Activated naive CD8-positive, alpha-beta T cell treated with anti-CD3 and anti-CD28 coated beads, Interleukin-2, amount 10 ng/mL, durations not matched to agents 7 days and 5 days (primary cell): ENCODE measurements at regions not wholly inside any gene's neighbourhood (a gene's known extent, or its start where the extent isn't known, plus 50 kb on each side); places are given as distances from the start of the nearest gene placed in this dataset.
A peak's percentile ranks its signal among the peaks of the same experiment; 100 is the strongest.

ENCODE experiments used
- ATAC-seq: fragments of 150-1000 bp; cut with Tn5 transposase; one replicate; pipeline ENCODE4 v1.10.0; 2021; ENCODE audit warnings: low read depth, moderate library complexity
- POLR2A ChIA-PET: fragments of 350-600 bp; sonication (Branson Sonifier 250); formaldehyde crosslinking; loops from one replicate; lab custom pipeline; 2021; ENCODE audit warnings: antibody characterized with exemption; lab: Charles Lee
- DNase-seq: peaks from one replicate; pipeline ENCODE4 v3.0.0; 2021
- H3K27ac Mint-ChIP-seq: one replicate; pipeline ENCODE4 v1.8.0; 2022; ENCODE audit warnings: mild to moderate bottlenecking, mixed read lengths
- H3K27me3 Mint-ChIP-seq: one replicate; pipeline ENCODE4 v1.8.0; 2022; ENCODE audit warnings: mild to moderate bottlenecking, moderate library complexity, mixed read lengths
- H3K36me3 Mint-ChIP-seq: one replicate; pipeline ENCODE4 v1.8.0; 2021; ENCODE audit warnings: mild to moderate bottlenecking, mixed read lengths
- H3K4me1 Mint-ChIP-seq: one replicate; pipeline ENCODE4 v1.8.0; 2021; ENCODE audit warnings: mixed read lengths
- H3K4me3 Mint-ChIP-seq: one replicate; pipeline ENCODE4 v1.8.0; 2022; ENCODE audit warnings: mild to moderate bottlenecking, moderate library complexity, mixed read lengths
- H3K9me3 Mint-ChIP-seq: one replicate; pipeline ENCODE4 v1.8.0; 2021; ENCODE audit warnings: mixed read lengths

DNA sequence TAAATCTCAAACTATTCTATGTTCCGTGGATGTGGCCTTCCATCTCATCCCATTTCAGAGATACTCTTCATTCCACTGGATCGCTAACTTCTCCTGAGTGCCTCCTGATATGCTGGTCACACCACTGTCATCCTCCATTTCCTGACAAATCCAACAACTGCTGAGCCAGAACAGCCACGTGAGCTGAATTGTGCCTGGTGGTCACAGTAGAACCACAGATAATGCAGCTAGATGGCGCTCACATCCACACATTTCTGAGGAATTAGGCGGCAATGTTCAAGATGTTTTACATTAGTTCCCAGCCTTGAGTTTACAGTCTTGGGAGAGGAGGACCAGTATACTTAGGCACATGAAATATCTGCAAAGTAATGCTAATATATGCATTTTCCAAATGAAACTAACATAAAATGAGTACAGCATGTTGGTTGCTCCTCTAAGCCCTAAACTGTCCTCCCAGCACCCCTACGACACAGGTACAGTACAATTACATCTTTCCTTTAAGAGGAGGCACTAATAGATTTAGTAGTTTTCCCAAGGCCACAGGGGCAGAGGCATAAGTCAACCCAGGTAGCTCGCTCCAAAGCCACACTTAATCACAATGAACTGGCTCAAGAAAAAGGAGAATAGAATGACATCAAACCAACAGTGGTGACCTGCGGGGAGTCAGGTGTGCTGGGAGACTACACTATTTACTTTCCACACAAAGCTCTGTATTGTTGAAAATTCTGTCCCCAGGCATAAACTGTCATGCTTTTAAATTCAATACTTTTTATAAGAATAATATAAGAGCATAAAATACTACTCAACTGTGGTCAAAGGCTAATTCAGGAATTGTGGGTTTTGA lies 134.2 kb downstream of the CHIC2 start:
- POLR2A ChIA-PET: no interaction called here
- Mint-ChIP-seq H3K36me3 (no peaks in the 10 kb centered on the region), H3K9me3 (peaks cover 2% of the 10 kb centered on the region), H3K4me3 (no peak overlapping the region), H3K27me3 (peaks cover 8% of the 10 kb centered on the region), H3K27ac (no peak overlapping the region), H3K4me1 (no peaks in the 10 kb centered on the region)
- DNase-seq (peak; percentile 36), ATAC-seq (peak; percentile 70)

DNA sequence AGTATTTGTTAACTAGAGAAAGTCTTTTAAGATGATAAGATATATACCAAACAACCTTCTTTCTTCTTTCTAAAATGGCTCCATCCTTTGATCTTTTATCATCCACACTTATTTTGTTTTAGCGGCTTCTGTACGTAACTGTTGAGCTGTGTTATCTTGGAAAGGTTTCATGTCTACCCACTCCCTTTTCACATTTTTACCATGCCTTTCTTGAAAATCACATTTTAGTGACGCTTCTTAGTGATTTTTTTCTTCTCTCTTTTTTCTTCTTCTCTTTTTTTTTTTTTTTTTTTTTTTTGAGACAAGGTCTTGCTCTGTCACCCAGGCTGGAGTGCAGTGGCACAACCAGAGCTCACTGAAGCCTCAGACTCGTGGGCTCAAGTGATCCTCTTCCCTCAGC lies 135.1 kb downstream of the CHIC2 start:
- no peak overlapping the region for H3K4me3 Mint-ChIP-seq
- ATAC-seq: no peak
- H3K36me3 Mint-ChIP-seq: no peaks in the 10 kb centered on the region
- no peak overlapping the region for H3K27ac Mint-ChIP-seq
- H3K9me3 Mint-ChIP-seq: peaks cover 2% of the 10 kb centered on the region
- H3K27me3 Mint-ChIP-seq: peaks cover 12% of the 10 kb centered on the region
- POLR2A ChIA-PET: no interaction called here
- no peaks in the 10 kb centered on the region for H3K4me1 Mint-ChIP-seq
- DNase-seq: no peak

DNA sequence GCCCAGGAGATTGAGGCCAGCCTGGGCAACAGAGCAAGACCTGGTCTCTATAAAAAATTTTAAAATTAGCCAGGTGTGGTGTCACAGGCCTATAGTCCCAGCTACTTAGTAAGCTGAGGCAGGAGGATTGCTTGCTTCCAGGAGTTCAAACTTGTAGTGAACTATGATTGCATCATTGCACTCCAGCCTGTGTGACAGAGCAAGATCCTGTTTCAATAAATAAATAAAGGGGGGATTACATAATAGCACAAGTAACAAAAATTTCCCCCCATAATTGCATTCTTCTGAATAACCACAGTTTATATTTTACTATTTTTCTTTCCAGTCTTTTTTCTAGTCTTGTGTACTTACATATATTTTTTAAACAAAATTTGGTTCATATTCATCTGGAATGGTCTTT lies 135.6 kb downstream of the CHIC2 start:
- no peaks in the 10 kb centered on the region for H3K9me3 Mint-ChIP-seq
- H3K36me3 Mint-ChIP-seq: no peaks in the 10 kb centered on the region
- DNase-seq (no peak), ATAC-seq (no peak)
- H3K4me3 Mint-ChIP-seq: no peak overlapping the region
- no peaks in the 10 kb centered on the region for H3K4me1 Mint-ChIP-seq
- H3K27ac Mint-ChIP-seq: no peak overlapping the region
- POLR2A ChIA-PET: no interaction called here
- H3K27me3 Mint-ChIP-seq: peaks cover 12% of the 10 kb centered on the region

DNA sequence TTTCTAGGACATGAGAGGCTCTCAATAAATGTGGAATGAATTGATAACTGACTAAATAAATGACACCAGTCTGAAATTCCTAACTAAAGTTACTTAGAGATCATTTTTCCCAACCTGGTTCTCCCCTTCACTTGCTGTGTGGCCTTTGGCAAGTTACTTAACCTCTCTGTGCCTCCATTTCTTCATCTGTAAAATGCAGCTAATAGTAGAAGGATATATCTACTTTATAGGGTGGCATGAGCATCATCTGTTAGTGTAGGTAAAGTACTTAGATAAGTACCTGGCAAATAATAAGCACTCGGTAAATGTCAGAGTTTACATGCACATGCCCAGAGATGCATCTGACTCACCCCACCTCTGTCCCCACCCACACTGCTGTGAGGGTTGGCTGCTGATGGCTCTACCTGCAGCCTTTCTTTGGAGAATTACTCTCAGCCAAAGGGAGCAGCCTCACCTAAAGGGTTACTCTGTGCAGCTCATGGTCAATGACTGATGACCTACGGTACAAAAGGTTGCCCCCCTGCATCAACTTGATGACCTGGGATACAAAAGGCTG lies 139.3 kb downstream of the CHIC2 start:
- DNase-seq (no peak), ATAC-seq (no peak)
- Mint-ChIP-seq H3K4me3 (no peak overlapping the region), H3K27ac (no peak overlapping the region), H3K9me3 (no peaks in the 10 kb centered on the region), H3K4me1 (no peaks in the 10 kb centered on the region), H3K27me3 (peaks cover 11% of the 10 kb centered on the region), H3K36me3 (no peaks in the 10 kb centered on the region)
- POLR2A ChIA-PET: no interaction called here

DNA sequence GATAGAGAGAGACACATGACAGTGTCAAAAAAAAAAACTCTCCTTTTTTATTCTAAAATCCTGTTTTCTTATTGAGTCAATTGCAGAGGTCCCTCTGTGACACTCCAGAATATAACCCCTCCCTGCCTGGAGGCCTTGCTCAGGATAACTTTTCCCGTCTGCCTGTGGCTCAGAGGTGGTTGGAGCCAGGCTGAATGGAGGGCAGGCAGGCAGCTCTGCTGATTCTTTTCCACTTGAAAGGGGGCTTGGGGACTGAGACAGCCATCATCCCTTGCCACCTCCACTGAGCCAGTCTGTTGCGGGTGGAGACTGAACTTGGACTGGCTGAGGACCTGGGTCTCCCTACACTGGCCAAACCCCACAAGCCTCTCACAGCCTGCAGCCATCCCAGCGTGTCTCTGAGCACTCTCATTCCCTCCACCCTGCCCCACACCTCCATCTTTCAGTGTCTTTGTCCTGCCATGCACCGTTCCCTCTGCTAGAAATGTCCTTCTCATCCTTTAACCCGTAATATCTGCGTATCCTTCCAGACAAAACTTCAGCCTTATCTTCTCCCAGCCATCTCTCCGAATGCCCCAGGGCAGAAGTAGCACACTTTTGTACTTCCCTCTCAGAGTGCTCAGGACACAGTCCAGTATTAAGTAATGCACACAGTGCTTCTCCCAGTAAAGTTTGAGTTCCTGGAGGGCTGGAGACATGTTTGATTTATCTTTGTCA lies 139.9 kb downstream of the CHIC2 start:
- Mint-ChIP-seq H3K4me1 (no peaks in the 10 kb centered on the region), H3K9me3 (no peaks in the 10 kb centered on the region), H3K4me3 (no peak overlapping the region), H3K27ac (no peak overlapping the region), H3K36me3 (no peaks in the 10 kb centered on the region), H3K27me3 (peaks cover 17% of the 10 kb centered on the region)
- DNase-seq: no peak
- ATAC-seq: no peak
- POLR2A ChIA-PET: no interaction called here

DNA sequence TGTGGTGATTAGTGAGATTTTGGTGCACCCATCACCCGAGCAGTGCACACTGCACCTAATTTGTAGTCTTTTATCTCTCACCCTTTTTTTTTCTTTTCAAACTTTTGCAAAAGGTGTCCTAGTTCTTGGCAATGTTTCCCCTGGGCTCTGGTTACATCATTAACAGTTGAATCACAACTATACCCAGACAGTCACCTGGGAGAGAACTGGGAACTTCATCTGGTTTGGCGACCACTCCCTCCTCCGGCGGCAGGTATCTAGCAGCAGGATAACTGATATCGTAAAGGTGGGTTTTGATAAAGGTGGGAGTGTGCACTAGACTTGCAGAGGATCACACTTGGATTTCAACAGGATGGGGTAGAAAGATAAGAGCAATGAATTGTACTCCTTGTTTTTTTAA lies 140.5 kb downstream of the CHIC2 start:
- Mint-ChIP-seq H3K4me3 (no peak overlapping the region), H3K36me3 (no peaks in the 10 kb centered on the region), H3K27me3 (peaks cover 18% of the 10 kb centered on the region), H3K4me1 (no peaks in the 10 kb centered on the region), H3K9me3 (no peaks in the 10 kb centered on the region), H3K27ac (no peak overlapping the region)
- POLR2A ChIA-PET: no interaction called here
- ATAC-seq (no peak), DNase-seq (no peak)

DNA sequence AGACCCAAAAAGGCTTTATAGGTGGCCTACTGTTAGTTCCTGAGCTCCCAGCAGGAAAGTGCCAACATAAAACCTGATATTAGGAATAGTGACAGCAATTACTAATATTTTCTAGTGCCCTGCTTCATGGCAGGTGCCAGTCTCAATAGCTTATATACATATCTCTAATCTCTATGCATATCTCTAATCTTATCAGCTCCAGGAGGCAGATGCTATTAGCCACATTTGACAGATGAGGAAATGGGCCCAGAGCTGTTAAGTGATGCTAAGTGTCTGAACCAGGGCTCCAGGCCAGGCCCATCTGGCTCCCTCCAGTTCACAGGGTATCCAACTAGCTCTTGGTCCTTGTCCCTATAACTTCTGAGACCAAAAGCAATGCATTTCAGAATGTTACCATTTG lies 142.5 kb downstream of the CHIC2 start:
- no peak overlapping the region for H3K27ac Mint-ChIP-seq
- H3K27me3 Mint-ChIP-seq: peaks cover 16% of the 10 kb centered on the region

DNA sequence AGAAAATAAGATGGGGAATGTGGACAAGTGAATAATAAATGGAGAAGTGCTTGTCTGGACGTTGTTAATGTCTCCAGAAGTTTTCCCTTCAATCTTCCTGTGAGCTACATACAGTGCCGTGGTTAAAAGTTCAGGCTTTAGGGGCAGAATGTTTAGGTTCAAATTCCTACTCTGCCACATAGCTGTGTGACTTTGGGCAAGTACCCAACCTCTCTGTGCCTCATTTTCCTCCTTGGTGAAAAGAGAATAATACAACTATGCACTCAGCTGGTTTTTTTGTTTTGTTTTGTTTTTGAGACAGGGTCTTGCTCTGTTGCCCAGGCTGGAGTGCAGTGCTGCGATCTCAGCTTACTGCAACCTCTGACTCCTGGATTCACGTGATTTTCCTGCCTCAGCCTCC lies 143.5 kb downstream of the CHIC2 start:
- no peak overlapping the region for H3K27ac Mint-ChIP-seq
- peaks cover 1% of the 10 kb centered on the region for H3K9me3 Mint-ChIP-seq
- H3K36me3 Mint-ChIP-seq: no peaks in the 10 kb centered on the region
- H3K27me3 Mint-ChIP-seq: peaks cover 14% of the 10 kb centered on the region
- DNase-seq (no peak), ATAC-seq (no peak)
- H3K4me1 Mint-ChIP-seq: no peaks in the 10 kb centered on the region
- POLR2A ChIA-PET: no interaction called here
- H3K4me3 Mint-ChIP-seq: no peak overlapping the region

More for the DNA sequence above, 142.5 kb downstream of the CHIC2 start:
- H3K4me1 Mint-ChIP-seq: no peaks in the 10 kb centered on the region
- DNase-seq: no peak
- no peak overlapping the region for H3K4me3 Mint-ChIP-seq
- POLR2A ChIA-PET: no interaction called here
- no peaks in the 10 kb centered on the region for H3K36me3 Mint-ChIP-seq
- ATAC-seq: no peak
- peaks cover 1% of the 10 kb centered on the region for H3K9me3 Mint-ChIP-seq

DNA sequence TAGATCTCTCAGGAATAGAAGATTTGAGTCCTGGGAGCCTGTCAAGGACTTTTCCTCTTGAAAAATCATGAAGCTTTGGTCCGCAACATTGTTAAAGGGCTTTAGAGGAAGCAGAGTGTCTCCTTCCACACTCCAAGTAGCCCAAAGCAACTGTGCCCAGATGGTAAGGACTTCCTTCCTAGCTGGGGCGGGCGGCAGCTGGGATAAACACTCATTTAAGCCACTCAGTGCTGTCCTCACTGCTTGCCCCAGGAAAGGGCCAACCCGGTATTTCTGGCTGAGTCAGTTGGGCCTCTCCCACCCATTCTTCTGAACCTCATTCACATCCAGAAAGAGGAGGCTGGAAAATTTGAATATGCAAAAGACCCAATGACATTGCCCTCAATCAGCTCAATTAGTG lies 144.3 kb downstream of the CHIC2 start:
- DNase-seq: no peak
- ATAC-seq: no peak
- Mint-ChIP-seq H3K9me3 (peaks cover 1% of the 10 kb centered on the region), H3K27me3 (peaks cover 14% of the 10 kb centered on the region), H3K27ac (no peak overlapping the region), H3K36me3 (no peaks in the 10 kb centered on the region), H3K4me3 (no peak overlapping the region), H3K4me1 (no peaks in the 10 kb centered on the region)
- POLR2A ChIA-PET: no interaction called here

DNA sequence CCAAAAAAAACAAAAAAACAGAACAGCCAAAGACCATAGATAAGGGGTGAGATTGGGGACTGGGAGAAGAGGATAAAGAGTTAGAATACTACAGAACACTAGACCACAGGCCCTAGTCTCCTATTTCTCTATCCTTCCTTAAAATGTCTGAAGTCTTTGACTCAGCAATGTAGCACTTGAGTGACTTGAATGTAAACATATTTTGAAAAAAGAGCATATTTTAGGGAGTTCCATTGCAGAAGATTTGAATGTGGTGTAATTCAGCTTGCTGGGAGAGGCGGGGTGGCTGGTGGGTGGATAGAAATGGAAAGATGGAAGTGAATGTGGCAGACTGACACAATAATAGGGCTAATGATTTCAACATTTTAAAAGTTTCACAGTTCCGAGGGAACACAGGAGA lies 144.9 kb downstream of the CHIC2 start:
- Mint-ChIP-seq H3K27ac (no peak overlapping the region), H3K27me3 (peaks cover 10% of the 10 kb centered on the region), H3K4me3 (no peak overlapping the region), H3K9me3 (peaks cover 1% of the 10 kb centered on the region), H3K36me3 (no peaks in the 10 kb centered on the region), H3K4me1 (no peaks in the 10 kb centered on the region)
- DNase-seq (no peak), ATAC-seq (no peak)
- POLR2A ChIA-PET: no interaction called here

DNA sequence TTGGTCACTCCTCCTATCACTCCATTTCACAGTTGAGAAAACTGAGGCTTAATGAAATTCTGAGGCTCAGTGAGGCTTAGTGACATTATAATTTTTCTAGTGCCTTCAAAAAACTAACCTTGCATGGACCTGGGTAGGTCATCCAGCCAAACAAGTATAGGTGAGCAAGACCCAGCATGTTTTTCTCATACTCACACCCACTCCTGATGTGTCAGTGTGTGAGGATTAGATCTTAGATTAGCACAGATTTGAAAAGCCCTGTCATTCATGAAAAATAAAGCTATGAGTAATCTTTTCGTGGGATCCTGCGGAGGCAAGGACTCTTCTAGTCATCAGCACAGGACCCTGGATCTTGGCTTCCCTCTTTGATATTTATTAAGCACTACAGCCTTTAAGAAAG lies 146.7 kb downstream of the CHIC2 start:
- Mint-ChIP-seq H3K27ac (no peak overlapping the region), H3K4me3 (no peak overlapping the region), H3K4me1 (no peaks in the 10 kb centered on the region), H3K36me3 (no peaks in the 10 kb centered on the region), H3K9me3 (peaks cover 1% of the 10 kb centered on the region), H3K27me3 (peaks cover 14% of the 10 kb centered on the region)
- POLR2A ChIA-PET: no interaction called here
- no peak for DNase-seq
- ATAC-seq: no peak

DNA sequence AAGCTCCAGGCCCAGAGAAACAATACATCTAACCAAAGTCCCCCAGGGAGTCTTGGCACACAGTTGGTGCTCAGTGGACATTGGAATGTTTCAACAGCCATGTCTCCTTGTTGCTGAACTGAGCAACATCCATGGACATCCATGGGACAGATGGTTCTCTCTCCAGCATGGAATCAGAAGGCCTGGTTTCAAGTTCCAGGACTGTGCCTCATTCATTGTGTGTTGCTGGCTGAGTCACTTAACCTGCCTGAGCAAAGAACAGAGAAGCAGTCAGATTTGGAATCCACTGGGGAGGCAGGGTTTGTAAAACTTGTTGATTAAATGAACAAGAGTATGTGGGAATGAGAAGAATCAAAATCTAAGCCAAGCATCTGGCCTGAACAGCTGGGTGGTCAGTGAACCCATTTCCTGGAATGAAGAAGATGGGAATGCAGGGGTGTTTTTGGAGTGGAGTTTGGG lies 147.9 kb downstream of the CHIC2 start:
- Mint-ChIP-seq H3K27me3 (peaks cover 14% of the 10 kb centered on the region), H3K4me3 (no peak overlapping the region), H3K36me3 (no peaks in the 10 kb centered on the region), H3K27ac (no peak overlapping the region), H3K9me3 (peaks cover 1% of the 10 kb centered on the region), H3K4me1 (no peaks in the 10 kb centered on the region)
- ATAC-seq (no peak), DNase-seq (no peak)
- POLR2A ChIA-PET: no interaction called here

DNA sequence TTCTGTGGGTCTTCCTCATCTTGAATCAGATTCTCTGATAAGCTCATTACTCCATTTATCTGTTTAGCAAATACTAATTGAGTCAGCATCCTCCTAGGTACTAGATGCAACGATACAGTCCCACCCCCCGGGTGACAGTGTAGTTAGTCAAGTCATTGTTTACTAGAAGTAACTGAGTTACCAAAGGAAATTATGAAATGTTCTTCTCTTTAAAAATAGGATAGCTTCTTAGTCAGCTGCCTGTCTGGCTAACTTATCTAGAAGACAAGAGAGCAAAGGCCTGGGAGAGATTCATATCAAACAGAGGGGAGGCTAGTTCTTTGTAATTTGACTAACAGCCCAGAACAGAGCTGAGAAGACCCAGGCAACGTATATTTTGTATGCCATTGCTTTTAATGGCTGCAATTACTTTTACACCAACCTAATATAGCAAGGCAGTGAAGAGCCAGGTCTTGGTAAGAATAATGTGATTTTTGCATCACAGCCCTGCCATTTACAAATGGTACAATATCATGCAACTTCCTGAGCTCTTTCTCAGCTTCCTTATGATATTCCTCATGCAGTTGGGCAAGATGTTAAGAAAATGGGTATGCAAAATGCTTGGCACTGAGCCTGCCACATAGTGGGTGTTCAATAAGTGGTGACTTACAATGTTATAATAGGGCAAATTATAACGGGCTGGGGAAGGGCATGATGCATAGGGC lies 149.9 kb downstream of the CHIC2 start:
- ATAC-seq: no peak
- Mint-ChIP-seq H3K27ac (no peak overlapping the region), H3K4me3 (no peak overlapping the region), H3K4me1 (no peaks in the 10 kb centered on the region), H3K27me3 (peaks cover 6% of the 10 kb centered on the region), H3K36me3 (no peaks in the 10 kb centered on the region), H3K9me3 (peaks cover 1% of the 10 kb centered on the region)
- POLR2A ChIA-PET: no interaction called here
- no peak for DNase-seq
